Ascending aorta (tissue), 2 donors: ENCODE measurements at regions not wholly inside any gene's neighbourhood (a gene's known extent, or its start where the extent isn't known, plus 50 kb on each side); places are given as distances from the start of the nearest gene placed in this dataset.

Experiments used
- DNase-seq, 2 donors: peaks; one replicate each; pipeline ENCODE4 v3.0.0-alpha.2; 2019; ENCODE audit warnings: low spot score in 2 of 2
- H3K27ac ChIP-seq, 2 donors: fragments of 200-600 bp; sonication (generic); one replicate each; pipeline ENCODE4 v1.5.1; 2016 to 2017; ENCODE audit warnings: mild to moderate bottlenecking in 1 of 2
- H3K27me3 ChIP-seq: fragments of 200-600 bp; sonication (generic); one replicate; pipeline ENCODE4 v1.5.1; 2017
- H3K36me3 ChIP-seq, 2 donors: fragments of 200-600 bp; sonication (generic); one replicate each; pipeline ENCODE4 v1.5.1; 2016
- H3K4me1 ChIP-seq, 2 donors: fragments of 200-600 bp; sonication (generic); one replicate each; pipeline ENCODE4 v1.5.1; 2016 to 2017; ENCODE audit warnings: mild to moderate bottlenecking in 1 of 2
- H3K4me3 ChIP-seq, 2 donors: fragments of 200-600 bp; sonication (generic); one replicate each; pipeline ENCODE4 v1.5.1; 2016 to 2017; ENCODE audit warnings: mild to moderate bottlenecking in 1 of 2
- H3K9me3 ChIP-seq, 2 donors: fragments of 200-600 bp; sonication (generic); one replicate each; pipeline ENCODE4 v1.5.1; 2016
- CTCF ChIP-seq, 3 experiments: fragments of 200-600 bp in 2 of 3; fragments of 450-650 bp in 1 of 3; sonication (generic) in 2 of 3; IDR thresholded peaks; one replicate each; pipeline ENCODE4 v1.5.1; 2016 to 2019; ENCODE audit warnings: antibody characterized with exemption in 3 of 3, mild to moderate bottlenecking in 1 of 3, moderate library complexity in 1 of 3
- intact Hi-C: fragments of 100-400 bp; cut with DNase I; formaldehyde crosslinking; loops from one replicate; pipeline ENCODE4 v1.15.1; 2023

GRCh38 chr18:67347438-67347837 is 169.1 kb downstream of the DSEL start:
- no peak overlapping the region for H3K27ac ChIP-seq
- DNase-seq: no peak
- intact Hi-C loops: no loop called here
- H3K9me3 ChIP-seq: no peaks in the 10 kb centered on the region
- H3K27me3 ChIP-seq: no peaks in the 10 kb centered on the region
- no peak for TF ChIP-seq CTCF (IDR thresholded peaks at IDR 0.05)
- no peak overlapping the region for H3K4me3 ChIP-seq
- no peaks in the 10 kb centered on the region for H3K4me1 ChIP-seq
- H3K36me3 ChIP-seq: no peaks in the 10 kb centered on the region

- intact Hi-C loops: no loop called here
Measured at GRCh38 chr18:67342159-67342558, 174.4 kb downstream of the DSEL start.

GRCh38 chr18:67337696-67338095 is 178.8 kb downstream of the DSEL start:
- H3K27ac ChIP-seq: no peak overlapping the region
- H3K36me3 ChIP-seq: no peaks in the 10 kb centered on the region
- no peaks in the 10 kb centered on the region for H3K27me3 ChIP-seq
- no peak for DNase-seq
- H3K4me1 ChIP-seq: no peaks in the 10 kb centered on the region
- intact Hi-C loops: no loop called here
- no peak overlapping the region for H3K4me3 ChIP-seq
- TF ChIP-seq CTCF (IDR thresholded peaks at IDR 0.05): no peak
- no peaks in the 10 kb centered on the region for H3K9me3 ChIP-seq

More at GRCh38 chr18:67342159-67342558, 174.4 kb downstream of the DSEL start:
- Histone ChIP-seq H3K4me1 (no peaks in the 10 kb centered on the region), H3K27me3 (no peaks in the 10 kb centered on the region), H3K36me3 (no peaks in the 10 kb centered on the region), H3K9me3 (no peaks in the 10 kb centered on the region), H3K27ac (no peak overlapping the region), H3K4me3 (no peak overlapping the region)
- DNase-seq: no peak
- no peak for TF ChIP-seq CTCF (IDR thresholded peaks at IDR 0.05)

GRCh38 chr18:67331857-67332256 is 184.7 kb downstream of the DSEL start:
- Histone ChIP-seq H3K4me1 (no peaks in the 10 kb centered on the region), H3K9me3 (no peaks in the 10 kb centered on the region), H3K36me3 (no peaks in the 10 kb centered on the region), H3K4me3 (no peak overlapping the region), H3K27me3 (no peaks in the 10 kb centered on the region), H3K27ac (no peak overlapping the region)
- intact Hi-C loops: no loop called here
- TF ChIP-seq CTCF (IDR thresholded peaks at IDR 0.05): no peak
- DNase-seq: no peak

- no peak for DNase-seq
- Histone ChIP-seq H3K4me1 (no peaks in the 10 kb centered on the region), H3K27ac (no peak overlapping the region), H3K36me3 (no peaks in the 10 kb centered on the region), H3K9me3 (no peaks in the 10 kb centered on the region), H3K4me3 (no peak overlapping the region), H3K27me3 (no peaks in the 10 kb centered on the region)
- no peak for TF ChIP-seq CTCF (IDR thresholded peaks at IDR 0.05)
- intact Hi-C loops: no loop called here
Measured at GRCh38 chr18:67319109-67319508, 197.4 kb downstream of the DSEL start.

GRCh38 chr18:67318651-67319050 is 197.9 kb downstream of the DSEL start:
- no peak overlapping the region for H3K27ac ChIP-seq
- H3K9me3 ChIP-seq: no peaks in the 10 kb centered on the region
- TF ChIP-seq CTCF (IDR thresholded peaks at IDR 0.05): no peak
- H3K27me3 ChIP-seq: no peaks in the 10 kb centered on the region
- H3K36me3 ChIP-seq: no peaks in the 10 kb centered on the region
- no peaks in the 10 kb centered on the region for H3K4me1 ChIP-seq
- no peak for DNase-seq
- intact Hi-C loops: no loop called here
- no peak overlapping the region for H3K4me3 ChIP-seq
